ENCODE measurements at regions not wholly inside any gene's neighbourhood (a gene's known extent, or its start where the extent isn't known, plus 50 kb on each side); places are given as distances from the start of the nearest gene placed in this dataset.

- no peak for TF ChIP-seq CTCF (IDR thresholded peaks at IDR 0.05)
- TF ChIP-seq POLR2AphosphoS5 (IDR thresholded peaks at IDR 0.05), result no peak
- TF ChIP-seq EP300 (IDR thresholded peaks at IDR 0.05), result no peak
These were observed 101.8 kb upstream of the VEGFC start for GRCh38 chr4:176894498-176894897.

Data from suprapubic skin (tissue), 4 donors.